Smooth muscle cell (in vitro differentiated cells): ENCODE measurements at regions not wholly inside any gene's neighbourhood (a gene's known extent, or its start where the extent isn't known, plus 50 kb on each side); places are given as distances from the start of the nearest gene placed in this dataset.

Experiments used
- DNase-seq: peaks from one replicate; lab custom pipeline; 2025; ENCODE audit not compliant: unreplicated experiment; lab: John Stamatoyannopoulos, UW
- H2AFZ ChIP-seq: fragments of 200-600 bp; sonication (generic); 2 replicates; pipeline ENCODE4 v1.6.0; 2016; ENCODE audit warnings: antibody characterized with exemption, low read depth, mild to moderate bottlenecking
- H3F3A ChIP-seq: fragments of 200-600 bp; sonication (generic); 2 replicates; pipeline ENCODE4 v1.6.0; 2017; ENCODE audit warnings: antibody characterized with exemption, low read depth
- H3K27ac ChIP-seq: fragments of 200-600 bp; sonication (generic); 2 replicates; pipeline ENCODE4 v1.5.1; 2016; ENCODE audit warnings: low read depth, mild to moderate bottlenecking
- H3K27me3 ChIP-seq: fragments of 200-600 bp; sonication (generic); 2 replicates; pipeline ENCODE4 v1.6.1; 2016; ENCODE audit warnings: low read depth, mild to moderate bottlenecking
- H3K36me3 ChIP-seq: fragments of 200-600 bp; sonication (generic); 2 replicates; pipeline ENCODE4 v1.5.1; 2016; ENCODE audit warnings: low read depth
- H3K4me1 ChIP-seq: fragments of 200-600 bp; sonication (generic); 2 replicates; pipeline ENCODE4 v1.5.1; 2016; ENCODE audit warnings: low read depth
- H3K4me2 ChIP-seq: fragments of 200-600 bp; sonication (generic); 2 replicates; pipeline ENCODE4 v1.6.0; 2016; ENCODE audit warnings: mild to moderate bottlenecking
- H3K4me3 ChIP-seq: fragments of 200-600 bp; sonication (generic); 2 replicates; pipeline ENCODE4 v1.5.1; 2016; ENCODE audit warnings: mild to moderate bottlenecking
- H3K79me2 ChIP-seq: fragments of 200-600 bp; sonication (generic); 2 replicates; pipeline ENCODE4 v1.6.0; 2016; ENCODE audit warnings: low read depth, mild to moderate bottlenecking
- H3K9ac ChIP-seq: fragments of 200-600 bp; sonication (generic); 2 replicates; pipeline ENCODE4 v1.6.0; 2016; ENCODE audit warnings: low read depth
- H3K9me3 ChIP-seq: fragments of 200-600 bp; sonication (generic); replicated peaks from 2 replicates; pipeline ENCODE4 v1.5.1; 2016; ENCODE audit warnings: low read depth
- H4K20me1 ChIP-seq: fragments of 200-600 bp; sonication (generic); 2 replicates; pipeline ENCODE4 v1.6.0; 2016; ENCODE audit warnings: low read depth
- WGBS: methylation state at CpG from one replicate; pipeline ENCODE4 v1.1.7; 2016; ENCODE audit warnings: low lambda C conversion rate; 5-methylcytosine and 5-hydroxymethylcytosine counted together
- TF ChIP-seq, protein P1 (sequence below): fragments of 200-600 bp; sonication (generic); IDR thresholded peaks from 2 replicates; pipeline ENCODE4 v1.5.1; 2017; ENCODE audit warnings: borderline replicate concordance, mild to moderate bottlenecking, antibody characterized with exemption; ENCODE audit not compliant: insufficient read depth, poor library complexity, severe bottlenecking

DNA sequence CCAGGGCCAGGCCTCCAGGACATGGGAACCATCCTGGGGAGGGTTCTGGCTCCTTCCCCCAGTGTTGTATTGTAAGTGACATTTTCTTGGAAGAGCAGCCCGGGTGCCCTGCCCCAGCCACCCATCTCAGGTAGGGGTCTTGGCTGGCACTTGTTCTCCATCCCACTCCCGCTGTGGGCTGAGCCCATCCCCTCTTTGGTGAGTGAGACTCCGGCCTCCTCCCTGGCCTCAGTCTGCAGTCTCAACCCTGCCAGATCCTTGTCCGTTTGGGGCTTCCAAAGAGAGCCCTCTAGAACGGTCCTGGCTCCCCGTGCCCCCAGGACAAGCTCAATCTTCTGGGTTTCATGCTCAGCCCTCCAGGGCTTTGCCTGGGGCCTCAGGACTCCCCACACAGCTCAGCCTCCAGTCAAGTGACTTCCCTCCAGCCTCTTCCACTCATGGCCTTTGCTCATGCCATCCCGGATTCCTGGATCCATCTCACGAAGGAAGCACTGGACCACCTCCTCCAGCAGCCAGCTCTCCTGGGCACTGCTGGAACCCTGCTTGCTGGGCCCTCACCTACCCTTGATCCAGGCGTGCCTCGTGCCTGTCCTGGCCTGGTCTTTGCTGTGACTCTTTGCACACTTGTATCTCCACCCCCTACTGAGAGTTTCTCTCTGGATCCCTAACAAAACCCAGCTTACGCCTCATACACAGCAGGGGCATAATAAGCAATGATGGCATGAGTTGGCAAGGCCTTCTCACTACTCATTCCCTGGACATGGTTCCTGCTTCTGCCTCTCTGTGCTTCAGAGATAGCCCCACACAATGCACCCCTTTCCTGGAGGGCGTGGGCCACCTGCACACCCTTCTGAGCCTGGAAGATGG, 297.4 kb upstream of the RTL1 start:
- Histone ChIP-seq H3K9ac (no peak overlapping the region), H3K4me2 (no peak overlapping the region), H3K4me3 (no peak overlapping the region), H3K36me3 (no peaks in the 10 kb centered on the region), H4K20me1 (no peaks in the 10 kb centered on the region), H3K27me3 (no peaks in the 10 kb centered on the region), H3K79me2 (no peaks in the 10 kb centered on the region), H3K27ac (no peak overlapping the region), H2AFZ (no peak overlapping the region), H3F3A (no peaks in the 10 kb centered on the region), H3K4me1 (no peaks in the 10 kb centered on the region), H3K9me3 (no peaks in the 10 kb centered on the region)
- DNase-seq: no peak
- TF ChIP-seq, protein P1, sequence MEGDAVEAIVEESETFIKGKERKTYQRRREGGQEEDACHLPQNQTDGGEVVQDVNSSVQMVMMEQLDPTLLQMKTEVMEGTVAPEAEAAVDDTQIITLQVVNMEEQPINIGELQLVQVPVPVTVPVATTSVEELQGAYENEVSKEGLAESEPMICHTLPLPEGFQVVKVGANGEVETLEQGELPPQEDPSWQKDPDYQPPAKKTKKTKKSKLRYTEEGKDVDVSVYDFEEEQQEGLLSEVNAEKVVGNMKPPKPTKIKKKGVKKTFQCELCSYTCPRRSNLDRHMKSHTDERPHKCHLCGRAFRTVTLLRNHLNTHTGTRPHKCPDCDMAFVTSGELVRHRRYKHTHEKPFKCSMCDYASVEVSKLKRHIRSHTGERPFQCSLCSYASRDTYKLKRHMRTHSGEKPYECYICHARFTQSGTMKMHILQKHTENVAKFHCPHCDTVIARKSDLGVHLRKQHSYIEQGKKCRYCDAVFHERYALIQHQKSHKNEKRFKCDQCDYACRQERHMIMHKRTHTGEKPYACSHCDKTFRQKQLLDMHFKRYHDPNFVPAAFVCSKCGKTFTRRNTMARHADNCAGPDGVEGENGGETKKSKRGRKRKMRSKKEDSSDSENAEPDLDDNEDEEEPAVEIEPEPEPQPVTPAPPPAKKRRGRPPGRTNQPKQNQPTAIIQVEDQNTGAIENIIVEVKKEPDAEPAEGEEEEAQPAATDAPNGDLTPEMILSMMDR: no peak
- 95% methylated on average over 12 of the region's 12 CpGs for WGBS

DNA sequence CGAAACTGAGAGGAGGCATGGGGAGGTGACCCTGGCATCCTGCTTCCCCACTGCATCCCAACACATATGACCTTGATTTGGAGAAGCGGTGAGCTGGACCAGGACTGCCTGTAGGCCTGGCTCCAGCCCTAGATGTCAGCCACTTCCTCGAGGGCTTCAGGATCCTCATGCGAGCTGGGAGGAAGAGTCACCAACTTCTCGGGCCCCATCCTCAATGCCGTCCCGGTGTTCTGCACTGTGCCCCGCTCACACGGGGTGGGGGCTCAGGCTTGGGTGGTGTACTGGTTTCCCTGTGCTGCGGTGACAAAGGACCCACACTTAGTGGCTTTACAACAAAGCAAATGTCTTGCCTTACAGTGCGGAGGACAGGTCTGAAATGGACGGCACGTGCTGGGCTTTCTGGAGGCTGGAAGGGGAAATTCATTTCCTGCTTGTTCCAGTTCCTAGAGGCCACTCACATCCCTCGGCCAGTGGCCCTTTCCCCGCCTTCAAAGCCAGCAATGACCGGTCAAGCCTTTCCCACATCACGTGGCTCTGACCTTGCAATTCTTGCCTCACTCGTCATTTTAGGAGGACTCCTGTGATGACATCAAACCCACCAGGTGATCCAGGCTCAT, 298.1 kb upstream of the RTL1 start:
- TF ChIP-seq, protein P1: no peak
- 94% methylated on average over 18 of the region's 18 CpGs for WGBS
- Histone ChIP-seq H3K27me3 (no peaks in the 10 kb centered on the region), H3K27ac (no peak overlapping the region), H4K20me1 (no peaks in the 10 kb centered on the region), H3K4me2 (no peak overlapping the region), H3K9ac (no peak overlapping the region), H3K9me3 (no peaks in the 10 kb centered on the region), H3K4me3 (no peak overlapping the region), H3F3A (no peaks in the 10 kb centered on the region), H3K79me2 (no peaks in the 10 kb centered on the region), H3K4me1 (no peaks in the 10 kb centered on the region), H3K36me3 (no peaks in the 10 kb centered on the region), H2AFZ (no peak overlapping the region)
- no peak for DNase-seq

GRCh38 chr14:101202627-101203404, 299.3 kb upstream of the RTL1 start:
- DNase-seq: no peak
- no peak overlapping the region for H3K4me3 ChIP-seq
- H3K79me2 ChIP-seq: no peaks in the 10 kb centered on the region
- TF ChIP-seq, protein P1: no peak
- whole genome bisulfite sequencing: 90% methylated on average over 25 of the region's 25 CpGs
- H2AFZ ChIP-seq: no peak overlapping the region
- no peaks in the 10 kb centered on the region for H3K4me1 ChIP-seq
- peaks cover 6% of the 10 kb centered on the region for H3K9me3 ChIP-seq
- H3K9ac ChIP-seq: no peak overlapping the region
- H3K4me2 ChIP-seq: no peak overlapping the region
- H3K27ac ChIP-seq: no peak overlapping the region
- H3K27me3 ChIP-seq: no peaks in the 10 kb centered on the region
- no peaks in the 10 kb centered on the region for H3K36me3 ChIP-seq
- no peaks in the 10 kb centered on the region for H3F3A ChIP-seq
- H4K20me1 ChIP-seq: no peaks in the 10 kb centered on the region
